ENCODE measurements at regions not wholly inside any gene's neighbourhood (a gene's known extent, or its start where the extent isn't known, plus 50 kb on each side); places are given as distances from the start of the nearest gene placed in this dataset.

DNA sequence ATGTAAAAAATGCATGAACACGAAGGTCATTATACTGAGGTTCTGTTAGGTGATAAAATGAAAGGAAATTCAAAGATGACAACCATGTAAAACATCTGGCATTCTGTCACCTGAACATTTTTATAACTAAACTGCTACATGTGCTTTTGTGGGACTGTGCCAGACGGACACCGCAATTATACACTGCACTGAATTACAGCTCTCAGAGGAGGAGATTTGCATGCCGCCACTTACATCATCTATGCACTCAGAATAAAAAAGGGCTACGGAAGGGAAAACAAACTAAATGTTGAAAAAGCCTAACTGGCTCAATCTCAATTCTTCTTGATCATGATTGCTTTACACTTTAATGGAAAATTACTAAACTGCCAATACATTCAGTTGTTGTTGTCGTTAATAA, 614.0 kb upstream of the EYS start:
- no peak for TF ChIP-seq FOXP2 (optimal IDR thresholded peaks at IDR 0.05; ENCODE audit: borderline replicate concordance, extremely low read depth, extremely low read length, insufficient read depth)
- TF ChIP-seq TAF1 (IDR thresholded peaks at IDR 0.05; ENCODE audit: borderline replicate concordance, insufficient read depth, low read length): no peak

DNA sequence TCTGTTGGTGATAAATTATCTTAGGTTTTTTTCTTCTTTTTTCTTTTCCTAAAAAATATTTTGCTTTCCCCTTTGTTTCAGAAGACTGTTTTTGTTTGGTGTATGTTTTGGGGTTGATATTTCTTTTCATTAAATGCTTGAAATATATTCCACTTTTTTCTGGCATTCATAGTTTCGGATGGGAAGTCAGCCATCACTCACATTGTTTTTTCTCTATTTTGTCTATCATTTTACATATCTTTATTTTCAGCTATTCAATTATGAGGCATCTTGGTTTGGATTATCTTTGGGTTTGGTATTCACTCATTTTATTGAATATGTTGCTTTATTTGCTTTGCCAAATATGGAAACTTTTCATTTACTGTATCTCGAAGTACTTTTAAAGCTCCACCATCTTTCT, 600.5 kb upstream of the EYS start:
- TF ChIP-seq SIN3A (IDR thresholded peaks at IDR 0.05; ENCODE audit: borderline replicate concordance, insufficient read depth, low read length): no peak
- TF ChIP-seq, protein P1, sequence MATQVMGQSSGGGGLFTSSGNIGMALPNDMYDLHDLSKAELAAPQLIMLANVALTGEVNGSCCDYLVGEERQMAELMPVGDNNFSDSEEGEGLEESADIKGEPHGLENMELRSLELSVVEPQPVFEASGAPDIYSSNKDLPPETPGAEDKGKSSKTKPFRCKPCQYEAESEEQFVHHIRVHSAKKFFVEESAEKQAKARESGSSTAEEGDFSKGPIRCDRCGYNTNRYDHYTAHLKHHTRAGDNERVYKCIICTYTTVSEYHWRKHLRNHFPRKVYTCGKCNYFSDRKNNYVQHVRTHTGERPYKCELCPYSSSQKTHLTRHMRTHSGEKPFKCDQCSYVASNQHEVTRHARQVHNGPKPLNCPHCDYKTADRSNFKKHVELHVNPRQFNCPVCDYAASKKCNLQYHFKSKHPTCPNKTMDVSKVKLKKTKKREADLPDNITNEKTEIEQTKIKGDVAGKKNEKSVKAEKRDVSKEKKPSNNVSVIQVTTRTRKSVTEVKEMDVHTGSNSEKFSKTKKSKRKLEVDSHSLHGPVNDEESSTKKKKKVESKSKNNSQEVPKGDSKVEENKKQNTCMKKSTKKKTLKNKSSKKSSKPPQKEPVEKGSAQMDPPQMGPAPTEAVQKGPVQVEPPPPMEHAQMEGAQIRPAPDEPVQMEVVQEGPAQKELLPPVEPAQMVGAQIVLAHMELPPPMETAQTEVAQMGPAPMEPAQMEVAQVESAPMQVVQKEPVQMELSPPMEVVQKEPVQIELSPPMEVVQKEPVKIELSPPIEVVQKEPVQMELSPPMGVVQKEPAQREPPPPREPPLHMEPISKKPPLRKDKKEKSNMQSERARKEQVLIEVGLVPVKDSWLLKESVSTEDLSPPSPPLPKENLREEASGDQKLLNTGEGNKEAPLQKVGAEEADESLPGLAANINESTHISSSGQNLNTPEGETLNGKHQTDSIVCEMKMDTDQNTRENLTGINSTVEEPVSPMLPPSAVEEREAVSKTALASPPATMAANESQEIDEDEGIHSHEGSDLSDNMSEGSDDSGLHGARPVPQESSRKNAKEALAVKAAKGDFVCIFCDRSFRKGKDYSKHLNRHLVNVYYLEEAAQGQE (IDR thresholded peaks at IDR 0.05; ENCODE audit: insufficient read depth in 1 of 2, low read depth in 2 of 2, low read length in 2 of 2): no peak
- TF ChIP-seq TAF1 (IDR thresholded peaks at IDR 0.05; ENCODE audit: borderline replicate concordance, insufficient read depth, low read length): no peak
- no peak for TF ChIP-seq POLR2AphosphoS5 (IDR thresholded peaks at IDR 0.05; ENCODE audit: low read depth, low read length)
- TF ChIP-seq FOXP2 (optimal IDR thresholded peaks at IDR 0.05; ENCODE audit: borderline replicate concordance, extremely low read depth, extremely low read length, insufficient read depth): no peak

DNA sequence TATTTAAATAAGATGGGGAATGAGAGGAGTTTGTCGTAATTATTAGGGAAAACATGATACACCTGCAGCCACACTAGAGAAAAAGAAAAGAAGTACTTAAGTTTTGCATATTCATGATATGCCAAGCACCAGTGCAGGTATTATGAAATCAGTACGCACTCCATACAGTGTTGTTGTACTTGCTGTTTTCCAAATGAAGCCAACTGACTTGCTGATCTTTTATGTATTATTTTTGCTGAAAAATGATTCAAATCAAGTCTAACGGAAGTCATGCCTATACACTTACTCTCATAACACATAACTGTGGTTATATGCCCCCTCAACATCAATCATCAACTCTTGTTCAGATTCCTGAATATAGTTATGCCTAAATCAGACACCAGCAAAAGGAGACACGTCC, 584.9 kb upstream of the EYS start:
- TF ChIP-seq POLR2AphosphoS5 (IDR thresholded peaks at IDR 0.05; ENCODE audit: low read depth, low read length) (no peak), FOXP2 (optimal IDR thresholded peaks at IDR 0.05; ENCODE audit: borderline replicate concordance, extremely low read depth, extremely low read length, insufficient read depth) (no peak), TAF1 (IDR thresholded peaks at IDR 0.05; ENCODE audit: borderline replicate concordance, insufficient read depth, low read length) (no peak), SIN3A (IDR thresholded peaks at IDR 0.05; ENCODE audit: borderline replicate concordance, insufficient read depth, low read length) (no peak)
- TF ChIP-seq, protein P1 (IDR thresholded peaks at IDR 0.05; ENCODE audit: insufficient read depth in 1 of 2, low read depth in 2 of 2, low read length in 2 of 2): no peak

- TF ChIP-seq TAF1 (IDR thresholded peaks at IDR 0.05; ENCODE audit: borderline replicate concordance, insufficient read depth, low read length) (no peak), FOXP2 (optimal IDR thresholded peaks at IDR 0.05; ENCODE audit: borderline replicate concordance, extremely low read depth, extremely low read length, insufficient read depth) (no peak), SIN3A (IDR thresholded peaks at IDR 0.05; ENCODE audit: borderline replicate concordance, insufficient read depth, low read length) (no peak), POLR2AphosphoS5 (IDR thresholded peaks at IDR 0.05; ENCODE audit: low read depth, low read length) (no peak)
- TF ChIP-seq, protein P1 (IDR thresholded peaks at IDR 0.05; ENCODE audit: insufficient read depth in 1 of 2, low read depth in 2 of 2, low read length in 2 of 2): no peak
Measured at GRCh38 chr6:66289889-66290288, 582.9 kb upstream of the EYS start.

DNA sequence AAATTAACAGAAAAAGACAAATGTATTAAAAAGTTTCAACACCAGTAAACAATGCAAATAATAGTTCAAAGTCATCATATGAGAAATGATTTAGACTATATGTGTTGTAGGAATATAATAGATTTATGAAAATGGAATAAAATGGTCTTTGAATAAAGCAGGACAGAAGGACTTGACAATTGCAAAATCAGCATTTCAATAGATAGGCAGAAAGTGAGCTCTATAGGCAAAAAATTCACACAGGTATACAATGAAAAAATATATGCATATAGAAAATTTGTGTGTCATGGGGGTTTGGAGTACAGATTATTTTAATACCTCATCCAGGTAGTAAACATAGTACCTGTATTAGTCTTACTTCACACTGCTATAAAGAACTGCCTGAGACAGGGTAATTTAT, 571.1 kb upstream of the EYS start:
- TF ChIP-seq TAF1 (IDR thresholded peaks at IDR 0.05; ENCODE audit: borderline replicate concordance, insufficient read depth, low read length) (no peak), FOXP2 (optimal IDR thresholded peaks at IDR 0.05; ENCODE audit: borderline replicate concordance, extremely low read depth, extremely low read length, insufficient read depth) (no peak), POLR2AphosphoS5 (IDR thresholded peaks at IDR 0.05; ENCODE audit: low read depth, low read length) (no peak), SIN3A (IDR thresholded peaks at IDR 0.05; ENCODE audit: borderline replicate concordance, insufficient read depth, low read length) (no peak)
- TF ChIP-seq, protein P1 (IDR thresholded peaks at IDR 0.05; ENCODE audit: insufficient read depth in 1 of 2, low read depth in 2 of 2, low read length in 2 of 2): no peak
